CD4-positive, alpha-beta T cell treated with Interleukin-17A for 4 hours (primary cell): ENCODE measurements at regions not wholly inside any gene's neighbourhood (a gene's known extent, or its start where the extent isn't known, plus 50 kb on each side); places are given as distances from the start of the nearest gene placed in this dataset.
"Not testable (repeated sequence)": the region's sequence is repeated elsewhere in the genome, so short reads cannot be mapped to it uniquely, and the experiment has no call there.

Source experiments
- DNase-seq: peaks from one replicate; pipeline ENCODE4 v3.0.0-alpha.2; 2020; ENCODE audit warnings: mixed read lengths

GRCh38 chr6:133758815-133759335 lies 130.0 kb upstream of the TCF21 start:
- no peak for DNase-seq

GRCh38 chr6:133759524-133759923 lies 129.4 kb upstream of the TCF21 start:
- no peak for DNase-seq

- no peak for DNase-seq
Observed at GRCh38 chr6:133761706-133762105, 127.2 kb upstream of the TCF21 start.

- DNase-seq = no peak
Observed at GRCh38 chr6:133764008-133764753, 124.7 kb upstream of the TCF21 start.

GRCh38 chr6:133764754-133765208 lies 124.1 kb upstream of the TCF21 start:
- no peak for DNase-seq

GRCh38 chr6:133767357-133767970 lies 121.4 kb upstream of the TCF21 start:
- no peak for DNase-seq

GRCh38 chr6:133768656-133769295 lies 120.1 kb upstream of the TCF21 start:
- DNase-seq = no peak

- DNase-seq = no peak
Observed at GRCh38 chr6:133769463-133769862, 119.5 kb upstream of the TCF21 start.

- DNase-seq = no peak
Observed at GRCh38 chr6:133772567-133772966, 116.3 kb upstream of the TCF21 start.

GRCh38 chr6:133773776-133774175 lies 115.1 kb upstream of the TCF21 start:
- DNase-seq = no peak

- DNase-seq = no peak
Observed at GRCh38 chr6:133774356-133774755, 114.6 kb upstream of the TCF21 start.

- no peak for DNase-seq
Observed at GRCh38 chr6:133778414-133779130, 110.3 kb upstream of the TCF21 start.

- DNase-seq = no peak
Observed at GRCh38 chr6:133779916-133780695, 108.8 kb upstream of the TCF21 start.

- DNase-seq = no peak
Observed at GRCh38 chr6:133786016-133786415, 102.9 kb upstream of the TCF21 start.

- DNase-seq = no peak
Observed at GRCh38 chr6:133787122-133787521, 101.8 kb upstream of the TCF21 start.

GRCh38 chr6:133787859-133788505 lies 100.9 kb upstream of the TCF21 start:
- DNase-seq = no peak

GRCh38 chr6:133788556-133788955 lies 100.4 kb upstream of the TCF21 start:
- no peak for DNase-seq

GRCh38 chr6:133789449-133789848 lies 99.5 kb upstream of the TCF21 start:
- DNase-seq = not testable (repeated sequence)

- DNase-seq = not testable (repeated sequence)
Observed at GRCh38 chr6:133790756-133791155, 98.2 kb upstream of the TCF21 start.

- DNase-seq = not testable (repeated sequence)
Observed at GRCh38 chr6:133795051-133795450, 93.9 kb upstream of the TCF21 start.

GRCh38 chr6:133796235-133796634 lies 92.7 kb upstream of the TCF21 start:
- no peak for DNase-seq

- DNase-seq = no peak
Observed at GRCh38 chr6:133799043-133799442, 89.9 kb upstream of the TCF21 start.
